K562 (cell line): ENCODE measurements at regions not wholly inside any gene's neighbourhood (a gene's known extent, or its start where the extent isn't known, plus 50 kb on each side); places are given as distances from the start of the nearest gene placed in this dataset.
A peak's percentile ranks its signal among the peaks of the same experiment; 100 is the strongest.

ENCODE experiments used
- ATAC-seq: fragments of 200-7000 bp; cut with Tn5 transposase; 3 replicates; pipeline ENCODE4 v1.9.1; 2020; ENCODE audit warnings: moderate library complexity
- BruUV-seq: library from RNA; stranded (reverse); fragments of 400-500 nt; replicated peaks from 2 replicates; lab custom pipeline; 2021; lab: Mats Ljungman, UMichigan
- CTCF ChIA-PET: fragments of 300-600 bp; formaldehyde crosslinking; extraction: SDS; loops from one replicate; lab custom pipeline; 2021; ENCODE audit warnings: low intra/inter-chr PET ratio; lab: Yijun Ruan, JAX
- POLR2A ChIA-PET: fragments of 300-600, 350-650 bp; sonication (Branson Sonifier 250); formaldehyde crosslinking; extraction: SDS; loops from one replicate; lab custom pipeline; 2021; ENCODE audit warnings: antibody characterized with exemption, inconsistent platforms; lab: Yijun Ruan, JAX
- DNase-seq, 4 experiments: peaks; one replicate each; pipeline versions ENCODE4 v3.0.0 to v3.0.0-alpha.2; 2011 to 2018; ENCODE audit warnings: low spot score in 3 of 4, mixed read lengths in 3 of 4; ENCODE audit errors: extremely low read depth in 1 of 4
- FAIRE-seq: peaks from 2 replicates; lab custom pipeline; 2011; peaks lifted over from hg19 to GRCh38; lab: Jason Lieb, UNC
- H2AFZ ChIP-seq: 2 replicates; pipeline ENCODE4 v1.6.0; 2011; ENCODE audit warnings: low read depth, low read length, control low read depth, inconsistent platforms
- H3K27ac ChIP-seq: fragments of 200-600 bp; 3 replicates; pipeline ENCODE4 v1.8.0; 2011; ENCODE audit warnings: low read depth, mild to moderate bottlenecking, control low read depth, inconsistent platforms, low read length, moderate library complexity, mixed read lengths; ENCODE audit errors: extremely low read depth
- H3K27me3 ChIP-seq, 2 experiments: fragments of 300-600 bp in 1 of 2; 2 replicates in 1 of 2; 3 replicates in 1 of 2; pipeline versions ENCODE4 v1.6.0 to v1.8.0; 2011; ENCODE audit warnings: inconsistent platforms in 2 of 2, low read length in 2 of 2, mild to moderate bottlenecking in 1 of 2, mixed read lengths in 1 of 2, moderate library complexity in 1 of 2; ENCODE audit not compliant: control insufficient read depth in 2 of 2, insufficient read depth in 2 of 2
- H3K36me3 ChIP-seq: fragments of 300-600 bp; 3 replicates; pipeline ENCODE4 v1.8.0; 2011; ENCODE audit warnings: mild to moderate bottlenecking, low read length, inconsistent platforms; ENCODE audit not compliant: control insufficient read depth, insufficient read depth
- H3K4me1 ChIP-seq, 2 experiments: fragments of 200-600 bp in 1 of 2; replicated peaks in 1 of 2; 2 replicates in 1 of 2; 3 replicates in 1 of 2; pipeline versions ENCODE4 v1.5.1 to v1.8.0; 2011; ENCODE audit warnings: inconsistent platforms in 2 of 2, low read length in 2 of 2, mild to moderate bottlenecking in 1 of 2, mixed read lengths in 1 of 2, moderate library complexity in 1 of 2; ENCODE audit not compliant: control insufficient read depth in 2 of 2, insufficient read depth in 2 of 2
- H3K4me2 ChIP-seq: 2 replicates; pipeline ENCODE4 v1.6.1; 2011; ENCODE audit warnings: low read length, control low read depth, inconsistent platforms, mixed read lengths; ENCODE audit not compliant: insufficient read depth
- H3K4me3 ChIP-seq: fragments of 200-600 bp; sonication (generic), shearing (Covaris generic); 2 replicates; pipeline ENCODE4 v1.5.1; 2016; ENCODE audit warnings: control low read depth, inconsistent platforms
- H3K79me2 ChIP-seq: fragments of 200-600 bp; 3 replicates; pipeline ENCODE4 v1.8.0; 2011; ENCODE audit warnings: low read length, inconsistent platforms; ENCODE audit not compliant: control insufficient read depth, insufficient read depth
- H3K9ac ChIP-seq, 2 experiments: 2 replicates each; pipeline versions ENCODE4 v1.6.0 to v1.6.1; 2011; ENCODE audit warnings: low read depth in 2 of 2, low read length in 2 of 2, control low read depth in 1 of 2, inconsistent platforms in 1 of 2, mild to moderate bottlenecking in 1 of 2, mixed read lengths in 1 of 2; ENCODE audit not compliant: insufficient read depth in 1 of 2
- H3K9me1 ChIP-seq: one replicate; pipeline ENCODE4 v1.6.0; 2011; ENCODE audit warnings: inconsistent platforms, mild to moderate bottlenecking, low read length, moderate library complexity; ENCODE audit not compliant: control insufficient read depth, insufficient read depth
- H3K9me3 ChIP-seq: replicated peaks from 2 replicates; pipeline ENCODE4 v1.5.1; 2011; ENCODE audit warnings: low read depth, low read length, inconsistent platforms; ENCODE audit not compliant: control insufficient read depth, insufficient read depth
- H4K20me1 ChIP-seq: replicated peaks from 2 replicates; pipeline ENCODE4 v1.6.1; 2011; ENCODE audit warnings: low read length, inconsistent platforms, mixed read lengths; ENCODE audit not compliant: control insufficient read depth, insufficient read depth
- CBX3 ChIP-seq, 2 experiments: IDR thresholded peaks; 1 replicate in 1 of 2; 2 replicates in 1 of 2; pipeline ENCODE4 v1.6.1; 2012; ENCODE audit warnings: inconsistent platforms in 2 of 2, low read length in 2 of 2, borderline replicate concordance in 1 of 2, control low read depth in 1 of 2
- EHMT2 ChIP-seq: fragments of 450-650 bp; IDR thresholded peaks from 2 replicates; pipeline ENCODE4 v1.6.1; 2018; ENCODE audit warnings: antibody characterized with exemption
- SMAD3 ChIP-seq: fragments of 450-650 bp; formaldehyde crosslinking; conservative IDR thresholded peaks from 2 replicates; pipeline ENCODE4 v1.4.0; 2020; ENCODE audit warnings: mild to moderate bottlenecking
- SMC3 ChIP-seq: conservative IDR thresholded peaks from 2 replicates; pipeline ENCODE4 v1.6.1; 2011; ENCODE audit warnings: low read depth, low read length, improper control_type of control experiment; ENCODE audit not compliant: insufficient read depth
- WGBS: fragments of 100-300 bp; shearing (Covaris generic); methylation state at CpG from one replicate; pipeline ENCODE4 v1.1.6; 2016; ENCODE audit warnings: low coverage, mixed read lengths; ENCODE audit not compliant: insufficient coverage; ENCODE audit errors: missing lambda C conversion rate; 5-methylcytosine and 5-hydroxymethylcytosine counted together
- in situ Hi-C: fragments of 300-500 bp; cut with MboI; formaldehyde crosslinking; loops from 4 replicates; pipeline ENCODE4 v1.15.0; 2018; ENCODE audit warnings: inconsistent platforms, mixed read lengths
- intact Hi-C: fragments of 100-400 bp; cut with micrococcal nuclease; formaldehyde crosslinking; loops from 2 replicates; pipeline ENCODE4 v1.14.2; 2022
- TF ChIP-seq, protein P1 (sequence below): fragments of 450-650 bp; IDR thresholded peaks from 2 replicates; pipeline ENCODE4 v1.6.1; 2016; ENCODE audit warnings: mild to moderate bottlenecking, moderate library complexity

- intact Hi-C loops (loop anchor here (5.0 kb wide), 1 partner anchor 323 kb away; no protein-coding TSS in a partner anchor), in situ Hi-C loops (no loop called here)
- H3K4me2 ChIP-seq: peak overlapping the region; percentile 50
- peak; percentile 44 for FAIRE-seq
- no peak overlapping the region for H3K4me3 ChIP-seq
- peak; percentile 91 for ATAC-seq
- H3K9ac ChIP-seq: no peak overlapping the region
- H3K4me1 ChIP-seq: no peaks in the 10 kb centered on the region
- BruUV-seq: no TSS peak
- ChIA-PET CTCF (interaction anchor here (0.9 kb wide), 1 partner anchor 323 kb away, joined by 3 read pairs; no protein-coding TSS in a partner anchor), POLR2A (no interaction called here)
- WGBS: 4% methylated on average over 6 of the region's 6 CpGs
- no peaks in the 10 kb centered on the region for H3K9me3 ChIP-seq
- no peaks in the 10 kb centered on the region for H3K36me3 ChIP-seq
- no peaks in the 10 kb centered on the region for H4K20me1 ChIP-seq
- H3K27ac ChIP-seq: no peak overlapping the region
- no peaks in the 10 kb centered on the region for H3K9me1 ChIP-seq
- H3K79me2 ChIP-seq: no peaks in the 10 kb centered on the region
- H2AFZ ChIP-seq: peak overlapping the region; percentile 89
- peaks cover 0 to 4% of the 10 kb centered on the region in 2 experiments; a peak in 1 of 5 replicates for H3K27me3 ChIP-seq
- DNase-seq: peak; percentile 38 to 49 (median 48)
- TF ChIP-seq EHMT2: peak; percentile 87; the same call in 1 of the 2 replicates
- TF ChIP-seq SMC3: peak; percentile 45; the same call in 1 of the 2 replicates
- TF ChIP-seq SMAD3 (CRISPR knock-in tag): no peak
- TF ChIP-seq CBX3 (IDR thresholded peaks at IDR 0.05; ENCODE audit: borderline replicate concordance in 1 of 2, low read length in 2 of 2): 0 out of 3 replicates have a peak, but pooled peaks of 1 of the 2 experiments have one; percentile 25
- TF ChIP-seq, protein P1, sequence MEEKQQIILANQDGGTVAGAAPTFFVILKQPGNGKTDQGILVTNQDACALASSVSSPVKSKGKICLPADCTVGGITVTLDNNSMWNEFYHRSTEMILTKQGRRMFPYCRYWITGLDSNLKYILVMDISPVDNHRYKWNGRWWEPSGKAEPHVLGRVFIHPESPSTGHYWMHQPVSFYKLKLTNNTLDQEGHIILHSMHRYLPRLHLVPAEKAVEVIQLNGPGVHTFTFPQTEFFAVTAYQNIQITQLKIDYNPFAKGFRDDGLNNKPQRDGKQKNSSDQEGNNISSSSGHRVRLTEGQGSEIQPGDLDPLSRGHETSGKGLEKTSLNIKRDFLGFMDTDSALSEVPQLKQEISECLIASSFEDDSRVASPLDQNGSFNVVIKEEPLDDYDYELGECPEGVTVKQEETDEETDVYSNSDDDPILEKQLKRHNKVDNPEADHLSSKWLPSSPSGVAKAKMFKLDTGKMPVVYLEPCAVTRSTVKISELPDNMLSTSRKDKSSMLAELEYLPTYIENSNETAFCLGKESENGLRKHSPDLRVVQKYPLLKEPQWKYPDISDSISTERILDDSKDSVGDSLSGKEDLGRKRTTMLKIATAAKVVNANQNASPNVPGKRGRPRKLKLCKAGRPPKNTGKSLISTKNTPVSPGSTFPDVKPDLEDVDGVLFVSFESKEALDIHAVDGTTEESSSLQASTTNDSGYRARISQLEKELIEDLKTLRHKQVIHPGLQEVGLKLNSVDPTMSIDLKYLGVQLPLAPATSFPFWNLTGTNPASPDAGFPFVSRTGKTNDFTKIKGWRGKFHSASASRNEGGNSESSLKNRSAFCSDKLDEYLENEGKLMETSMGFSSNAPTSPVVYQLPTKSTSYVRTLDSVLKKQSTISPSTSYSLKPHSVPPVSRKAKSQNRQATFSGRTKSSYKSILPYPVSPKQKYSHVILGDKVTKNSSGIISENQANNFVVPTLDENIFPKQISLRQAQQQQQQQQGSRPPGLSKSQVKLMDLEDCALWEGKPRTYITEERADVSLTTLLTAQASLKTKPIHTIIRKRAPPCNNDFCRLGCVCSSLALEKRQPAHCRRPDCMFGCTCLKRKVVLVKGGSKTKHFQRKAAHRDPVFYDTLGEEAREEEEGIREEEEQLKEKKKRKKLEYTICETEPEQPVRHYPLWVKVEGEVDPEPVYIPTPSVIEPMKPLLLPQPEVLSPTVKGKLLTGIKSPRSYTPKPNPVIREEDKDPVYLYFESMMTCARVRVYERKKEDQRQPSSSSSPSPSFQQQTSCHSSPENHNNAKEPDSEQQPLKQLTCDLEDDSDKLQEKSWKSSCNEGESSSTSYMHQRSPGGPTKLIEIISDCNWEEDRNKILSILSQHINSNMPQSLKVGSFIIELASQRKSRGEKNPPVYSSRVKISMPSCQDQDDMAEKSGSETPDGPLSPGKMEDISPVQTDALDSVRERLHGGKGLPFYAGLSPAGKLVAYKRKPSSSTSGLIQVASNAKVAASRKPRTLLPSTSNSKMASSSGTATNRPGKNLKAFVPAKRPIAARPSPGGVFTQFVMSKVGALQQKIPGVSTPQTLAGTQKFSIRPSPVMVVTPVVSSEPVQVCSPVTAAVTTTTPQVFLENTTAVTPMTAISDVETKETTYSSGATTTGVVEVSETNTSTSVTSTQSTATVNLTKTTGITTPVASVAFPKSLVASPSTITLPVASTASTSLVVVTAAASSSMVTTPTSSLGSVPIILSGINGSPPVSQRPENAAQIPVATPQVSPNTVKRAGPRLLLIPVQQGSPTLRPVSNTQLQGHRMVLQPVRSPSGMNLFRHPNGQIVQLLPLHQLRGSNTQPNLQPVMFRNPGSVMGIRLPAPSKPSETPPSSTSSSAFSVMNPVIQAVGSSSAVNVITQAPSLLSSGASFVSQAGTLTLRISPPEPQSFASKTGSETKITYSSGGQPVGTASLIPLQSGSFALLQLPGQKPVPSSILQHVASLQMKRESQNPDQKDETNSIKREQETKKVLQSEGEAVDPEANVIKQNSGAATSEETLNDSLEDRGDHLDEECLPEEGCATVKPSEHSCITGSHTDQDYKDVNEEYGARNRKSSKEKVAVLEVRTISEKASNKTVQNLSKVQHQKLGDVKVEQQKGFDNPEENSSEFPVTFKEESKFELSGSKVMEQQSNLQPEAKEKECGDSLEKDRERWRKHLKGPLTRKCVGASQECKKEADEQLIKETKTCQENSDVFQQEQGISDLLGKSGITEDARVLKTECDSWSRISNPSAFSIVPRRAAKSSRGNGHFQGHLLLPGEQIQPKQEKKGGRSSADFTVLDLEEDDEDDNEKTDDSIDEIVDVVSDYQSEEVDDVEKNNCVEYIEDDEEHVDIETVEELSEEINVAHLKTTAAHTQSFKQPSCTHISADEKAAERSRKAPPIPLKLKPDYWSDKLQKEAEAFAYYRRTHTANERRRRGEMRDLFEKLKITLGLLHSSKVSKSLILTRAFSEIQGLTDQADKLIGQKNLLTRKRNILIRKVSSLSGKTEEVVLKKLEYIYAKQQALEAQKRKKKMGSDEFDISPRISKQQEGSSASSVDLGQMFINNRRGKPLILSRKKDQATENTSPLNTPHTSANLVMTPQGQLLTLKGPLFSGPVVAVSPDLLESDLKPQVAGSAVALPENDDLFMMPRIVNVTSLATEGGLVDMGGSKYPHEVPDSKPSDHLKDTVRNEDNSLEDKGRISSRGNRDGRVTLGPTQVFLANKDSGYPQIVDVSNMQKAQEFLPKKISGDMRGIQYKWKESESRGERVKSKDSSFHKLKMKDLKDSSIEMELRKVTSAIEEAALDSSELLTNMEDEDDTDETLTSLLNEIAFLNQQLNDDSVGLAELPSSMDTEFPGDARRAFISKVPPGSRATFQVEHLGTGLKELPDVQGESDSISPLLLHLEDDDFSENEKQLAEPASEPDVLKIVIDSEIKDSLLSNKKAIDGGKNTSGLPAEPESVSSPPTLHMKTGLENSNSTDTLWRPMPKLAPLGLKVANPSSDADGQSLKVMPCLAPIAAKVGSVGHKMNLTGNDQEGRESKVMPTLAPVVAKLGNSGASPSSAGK: 0 out of 2 replicates have a peak, but pooled peaks have one; percentile 31
Measured at GRCh38 chr16:54633943-54634362, 296.7 kb upstream of the IRX5 start.
